GM19023 (cell line): ENCODE measurements at regions not wholly inside any gene's neighbourhood (a gene's known extent, or its start where the extent isn't known, plus 50 kb on each side); places are given as distances from the start of the nearest gene placed in this dataset.

Source experiments
- ATAC-seq: cut with Tn5 transposase; IDR thresholded peaks from one replicate; pipeline ENCODE4 v1.9.1; 2021; ENCODE audit warnings: mild to moderate bottlenecking, moderate library complexity; ENCODE audit not compliant: unreplicated experiment

DNA sequence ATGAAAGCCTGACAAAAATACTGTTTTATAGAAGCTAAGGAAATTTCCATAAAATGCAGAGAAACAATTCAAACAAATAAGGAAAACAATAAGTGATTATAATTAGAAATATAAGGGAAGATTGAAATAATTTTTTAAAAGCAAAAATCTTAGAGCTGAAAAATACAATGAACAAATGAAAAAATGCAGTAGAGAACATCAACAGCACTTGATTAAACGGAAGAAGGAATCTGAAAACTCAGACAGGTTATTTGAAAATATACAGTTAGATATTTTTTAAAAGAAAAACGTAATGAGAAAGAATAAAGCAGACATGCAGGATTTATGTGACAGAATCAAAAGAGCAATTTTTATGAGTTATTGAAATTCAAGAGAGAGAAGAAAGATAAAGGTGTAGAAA lies 279.1 kb upstream of the MAGI2 start:
- no peak for ATAC-seq

DNA sequence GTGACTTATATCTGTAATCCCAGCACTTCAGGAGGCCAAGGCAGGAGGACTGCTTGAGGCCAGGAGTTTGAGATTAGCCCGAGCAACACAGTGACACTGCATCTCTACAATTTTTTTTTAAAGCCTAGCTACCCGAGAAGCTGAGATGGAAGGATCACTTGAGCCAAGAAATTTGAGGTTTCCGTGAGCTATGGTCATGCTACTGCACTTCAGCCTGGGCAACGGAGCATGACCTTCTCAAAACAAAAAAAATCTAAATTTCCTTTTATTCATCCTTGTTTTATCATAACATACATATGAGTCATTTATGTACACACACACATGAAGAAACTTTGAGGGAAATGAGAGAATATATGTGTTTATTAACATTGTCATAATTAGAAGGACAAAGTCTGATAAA lies 277.5 kb upstream of the MAGI2 start:
- ATAC-seq, result no peak

- no peak for ATAC-seq
These were observed 270.6 kb upstream of the MAGI2 start for GRCh38 chr7:79723833-79724618.

- ATAC-seq, result no peak
These were observed 268.8 kb upstream of the MAGI2 start for GRCh38 chr7:79722217-79722616.

DNA sequence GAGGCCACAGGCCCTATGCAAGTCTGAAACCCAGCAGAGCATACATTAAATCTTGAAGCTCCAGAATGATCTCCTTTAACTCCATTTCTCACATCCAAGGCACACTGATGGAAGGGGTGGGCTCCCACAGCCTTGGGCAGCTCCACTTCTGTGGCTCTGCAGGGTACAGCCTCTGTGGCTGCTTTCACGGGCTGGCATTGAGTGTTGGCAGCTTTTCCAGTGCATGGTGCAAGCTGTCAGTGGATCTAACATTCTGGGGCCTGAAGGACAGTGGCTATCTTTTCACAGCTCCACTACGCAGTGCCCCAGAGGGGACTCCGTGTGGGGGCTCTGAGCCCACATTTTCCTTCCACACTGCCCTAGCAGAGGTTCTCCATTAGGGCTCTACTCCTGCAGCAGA lies 265.7 kb upstream of the MAGI2 start:
- no peak for ATAC-seq

DNA sequence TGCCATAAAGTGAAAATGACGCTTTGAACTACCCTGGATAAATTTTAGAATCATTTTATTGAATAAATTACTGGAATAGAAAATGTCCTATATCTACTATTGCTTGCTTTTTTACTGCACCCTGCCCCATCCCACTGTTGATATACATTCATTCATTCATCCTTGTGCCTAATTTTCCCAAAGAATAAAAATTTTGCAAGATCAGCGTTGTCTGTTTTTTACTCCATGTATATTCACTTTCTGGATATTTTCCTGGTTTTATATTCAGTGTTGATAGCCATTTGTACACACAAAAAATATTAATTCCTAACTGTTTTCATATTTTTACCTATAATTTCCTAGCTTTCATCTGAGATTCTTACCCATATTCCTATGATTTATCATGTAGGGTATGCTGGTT lies 262.9 kb upstream of the MAGI2 start:
- ATAC-seq, result no peak

- no peak for ATAC-seq
These were observed 260.6 kb upstream of the MAGI2 start for GRCh38 chr7:79714081-79714480.

GRCh38 chr7:79713276-79713675 lies 259.8 kb upstream of the MAGI2 start:
- no peak for ATAC-seq

GRCh38 chr7:79711660-79712059 lies 258.2 kb upstream of the MAGI2 start:
- ATAC-seq, result no peak

GRCh38 chr7:79709574-79710409 lies 256.3 kb upstream of the MAGI2 start:
- no peak for ATAC-seq

DNA sequence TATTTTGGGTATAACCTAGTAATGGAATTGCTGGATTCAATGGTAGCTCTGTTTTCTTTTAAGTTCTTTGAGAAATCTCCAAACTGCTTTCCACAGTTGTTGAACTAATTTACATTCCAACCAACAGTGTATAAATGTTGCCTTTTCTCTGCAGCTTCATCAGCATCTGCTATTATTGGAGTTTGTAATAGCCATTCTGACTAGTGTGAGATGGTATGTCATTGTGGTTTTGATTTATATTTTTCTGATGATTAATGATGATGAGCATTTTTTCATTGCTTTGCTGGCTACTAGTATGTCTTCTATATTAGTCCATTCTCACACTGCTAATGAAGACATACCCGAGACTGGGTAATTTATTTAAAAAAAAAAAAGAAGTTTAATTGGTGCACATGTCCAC lies 248.6 kb upstream of the MAGI2 start:
- no peak for ATAC-seq

DNA sequence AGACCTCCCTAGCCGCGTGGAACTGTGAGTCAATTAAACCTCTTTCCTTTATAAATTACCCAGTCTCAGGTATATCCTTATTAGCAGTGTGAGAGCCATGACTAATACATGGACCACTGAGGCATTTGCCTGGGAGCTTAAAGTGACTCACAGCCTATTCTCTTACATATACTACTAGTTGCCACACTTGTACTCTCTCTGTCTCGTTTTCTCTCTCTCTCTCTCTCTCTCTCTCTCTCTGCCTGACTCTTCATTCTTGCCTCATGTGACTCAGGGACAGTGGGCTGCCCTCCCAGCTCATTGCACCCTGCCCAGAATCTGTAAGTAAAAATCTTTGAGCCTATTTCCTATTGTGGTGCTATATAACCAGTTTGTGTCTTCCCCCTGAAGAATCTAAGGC lies 238.5 kb upstream of the MAGI2 start:
- ATAC-seq, result no peak

DNA sequence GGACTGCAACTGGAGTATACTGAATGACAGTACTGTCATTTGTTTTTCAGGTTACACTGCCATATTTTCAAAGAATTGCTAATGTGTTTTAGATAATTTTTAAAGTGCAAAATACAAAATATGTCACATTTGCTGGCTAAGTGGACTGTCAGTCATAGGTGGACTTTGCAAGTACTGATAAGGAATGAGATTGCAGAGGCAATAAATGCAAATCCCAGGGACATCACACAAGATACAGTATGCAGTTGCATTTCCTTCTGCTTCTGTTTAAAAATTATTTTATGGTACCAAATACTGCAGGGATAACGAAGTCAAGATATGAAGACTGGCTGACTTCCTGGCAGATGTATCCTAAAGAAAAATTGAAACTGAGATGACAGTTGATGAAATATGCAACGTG lies 237.6 kb upstream of the MAGI2 start:
- no peak for ATAC-seq

DNA sequence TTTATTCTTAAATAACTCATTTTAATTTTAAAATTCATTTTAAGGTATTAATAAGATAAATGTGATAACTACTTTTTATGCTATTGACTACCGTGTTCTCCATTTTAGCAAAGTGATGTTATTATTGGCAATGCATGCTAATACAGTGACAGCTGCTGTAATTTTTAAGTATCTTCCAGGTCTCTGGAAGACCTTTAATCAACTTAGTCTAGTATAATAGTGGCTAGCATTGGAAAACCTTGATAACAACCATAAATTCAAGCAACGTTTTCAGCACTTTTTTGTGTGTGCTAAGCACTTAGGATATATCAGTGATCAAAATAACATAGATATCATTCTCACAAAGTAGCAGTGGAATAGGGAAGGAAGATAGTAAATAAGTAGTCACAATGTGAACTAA lies 230.9 kb upstream of the MAGI2 start:
- ATAC-seq, result no peak

- no peak for ATAC-seq
These were observed 230.4 kb upstream of the MAGI2 start for GRCh38 chr7:79683916-79684315.

DNA sequence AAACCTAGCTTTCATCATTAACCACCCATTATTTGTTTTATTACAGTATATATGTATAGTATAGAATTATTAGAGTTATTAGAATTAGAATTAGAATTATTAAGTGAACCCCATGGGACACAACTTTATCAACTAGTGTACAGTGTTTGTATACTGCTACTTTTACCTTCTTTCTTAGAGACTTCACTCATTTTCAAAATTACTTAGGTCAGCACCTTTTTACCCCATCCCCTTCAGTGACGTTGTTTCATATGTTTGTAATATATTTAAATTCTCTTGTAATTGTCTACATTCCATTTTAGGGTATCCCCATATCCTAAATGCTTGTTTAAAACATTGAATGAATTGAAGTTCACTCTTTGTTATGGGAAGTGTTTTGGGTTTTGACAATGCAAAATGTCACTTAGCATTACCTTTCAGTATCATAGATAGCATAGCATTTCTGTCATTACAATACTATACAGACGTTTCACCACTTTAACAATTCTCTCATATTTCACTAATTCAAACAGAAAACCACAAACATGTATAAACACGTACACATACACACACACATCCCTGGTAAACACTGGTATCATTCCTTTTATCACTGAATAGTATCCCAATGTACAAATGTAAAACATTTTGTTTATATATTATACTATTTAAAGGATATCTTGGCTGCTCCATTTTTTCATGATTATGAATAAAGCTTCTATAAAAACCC lies 229.9 kb upstream of the MAGI2 start:
- ATAC-seq, result no peak

- ATAC-seq, result no peak
These were observed 228.0 kb upstream of the MAGI2 start for GRCh38 chr7:79681454-79681853.

GRCh38 chr7:79673969-79674368 lies 220.5 kb upstream of the MAGI2 start:
- no peak for ATAC-seq

DNA sequence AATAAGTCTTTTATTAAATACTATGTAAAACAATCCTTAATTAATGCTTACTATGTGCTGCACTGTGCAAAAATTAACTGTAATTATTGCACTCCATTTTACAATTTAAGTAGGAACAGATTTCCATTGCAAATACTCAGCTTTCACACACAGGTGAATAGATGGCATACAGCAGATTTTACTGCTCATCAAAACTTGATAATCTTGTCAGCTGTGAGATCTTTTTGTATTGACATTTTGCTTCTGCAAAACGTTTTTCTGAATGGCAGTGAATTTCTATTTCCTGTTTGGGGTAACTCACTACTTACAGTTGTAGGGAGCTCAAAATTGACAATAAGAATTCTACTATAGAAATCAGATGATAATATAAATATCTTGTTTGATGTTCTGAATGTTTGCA lies 220.0 kb upstream of the MAGI2 start:
- no peak for ATAC-seq

- ATAC-seq, result no peak
These were observed 214.8 kb upstream of the MAGI2 start for GRCh38 chr7:79668292-79668691.

DNA sequence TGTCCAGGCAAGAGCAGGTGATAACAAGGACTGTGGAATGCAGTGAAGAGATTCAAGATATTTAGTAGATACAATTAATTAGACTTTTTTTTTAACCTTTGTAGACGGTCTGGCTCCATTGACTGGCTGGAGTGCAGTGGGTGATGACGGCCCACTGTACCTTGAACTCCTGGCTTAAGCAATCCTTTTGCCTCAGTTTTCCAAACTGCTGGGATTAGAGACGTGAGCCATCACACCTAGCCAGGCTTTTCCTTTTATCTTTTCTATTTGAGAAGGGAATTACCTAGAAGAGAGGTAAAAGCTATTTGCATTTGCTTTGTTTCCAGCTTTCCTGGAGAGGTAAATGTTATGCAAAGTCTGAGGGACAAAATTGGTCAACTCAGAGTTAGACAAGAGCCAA lies 213.0 kb upstream of the MAGI2 start:
- ATAC-seq, result no peak
